Muscle layer of duodenum (tissue), 2 donors: ENCODE measurements at regions not wholly inside any gene's neighbourhood (a gene's known extent, or its start where the extent isn't known, plus 50 kb on each side); places are given as distances from the start of the nearest gene placed in this dataset.

ENCODE experiments used
- H3K27ac ChIP-seq: one replicate; pipeline ENCODE4 v1.7.0; 2013; ENCODE audit warnings: mild to moderate bottlenecking, low read length
- H3K27me3 ChIP-seq: one replicate; pipeline ENCODE4 v1.7.0; 2013; ENCODE audit warnings: low read depth, mild to moderate bottlenecking, control low read depth, low read length
- H3K36me3 ChIP-seq, 2 donors: one replicate each; pipeline ENCODE4 v1.7.0; 2013; ENCODE audit warnings: low read length in 2 of 2, control low read depth in 1 of 2, mild to moderate bottlenecking in 1 of 2; ENCODE audit not compliant: insufficient read depth in 2 of 2, control insufficient read depth in 1 of 2
- H3K4me1 ChIP-seq, 2 donors: one replicate each; pipeline ENCODE4 v1.7.0; 2013; ENCODE audit warnings: low read length in 2 of 2, mild to moderate bottlenecking in 2 of 2, control low read depth in 1 of 2, moderate library complexity in 1 of 2; ENCODE audit not compliant: insufficient read depth in 2 of 2, control insufficient read depth in 1 of 2
- H3K4me3 ChIP-seq, 2 donors: one replicate each; pipeline ENCODE4 v1.7.0; 2013; ENCODE audit warnings: low read length in 2 of 2, low read depth in 1 of 2, mild to moderate bottlenecking in 1 of 2
- H3K9me3 ChIP-seq, 2 donors: one replicate each; pipeline ENCODE4 v1.7.0; 2013; ENCODE audit warnings: low read length in 2 of 2, control low read depth in 1 of 2, mild to moderate bottlenecking in 1 of 2; ENCODE audit not compliant: control insufficient read depth in 1 of 2
- donor health status: healthy.

- Histone ChIP-seq H3K27ac (no peak overlapping the region), H3K36me3 (no peaks in the 10 kb centered on the region), H3K27me3 (peaks cover 6% of the 10 kb centered on the region), H3K9me3 (no peaks in the 10 kb centered on the region), H3K4me3 (no peak overlapping the region), H3K4me1 (peaks cover 0 to 27% of the 10 kb centered on the region in 2 donors)
These were observed 257.6 kb downstream of the OTUD1 start for GRCh38 chr10:23696476-23696875.

- peaks cover 4% of the 10 kb centered on the region for H3K27me3 ChIP-seq
- H3K9me3 ChIP-seq: no peaks in the 10 kb centered on the region
- no peak overlapping the region for H3K27ac ChIP-seq
- H3K4me1 ChIP-seq: no peaks in the 10 kb centered on the region
- no peak overlapping the region for H3K4me3 ChIP-seq
- H3K36me3 ChIP-seq: no peaks in the 10 kb centered on the region
These were observed 264.1 kb downstream of the OTUD1 start for GRCh38 chr10:23702977-23703414.

GRCh38 chr10:23715363-23715762, 276.5 kb downstream of the OTUD1 start:
- Histone ChIP-seq H3K36me3 (no peaks in the 10 kb centered on the region), H3K27me3 (no peaks in the 10 kb centered on the region), H3K27ac (no peak overlapping the region), H3K4me3 (no peak overlapping the region), H3K4me1 (no peaks in the 10 kb centered on the region), H3K9me3 (no peaks in the 10 kb centered on the region)

- Histone ChIP-seq H3K27me3 (no peaks in the 10 kb centered on the region), H3K27ac (no peak overlapping the region), H3K9me3 (no peaks in the 10 kb centered on the region), H3K4me1 (no peaks in the 10 kb centered on the region), H3K36me3 (no peaks in the 10 kb centered on the region), H3K4me3 (no peak overlapping the region)
These were observed 279.0 kb downstream of the OTUD1 start for GRCh38 chr10:23717913-23718312.

- H3K4me1 ChIP-seq: no peaks in the 10 kb centered on the region
- no peak overlapping the region for H3K27ac ChIP-seq
- no peak overlapping the region for H3K4me3 ChIP-seq
- H3K36me3 ChIP-seq: no peaks in the 10 kb centered on the region
- H3K27me3 ChIP-seq: no peaks in the 10 kb centered on the region
- H3K9me3 ChIP-seq: no peaks in the 10 kb centered on the region
These were observed 280.1 kb downstream of the OTUD1 start for GRCh38 chr10:23718946-23719345.

GRCh38 chr10:23723796-23724195, 284.9 kb downstream of the OTUD1 start:
- no peaks in the 10 kb centered on the region for H3K4me1 ChIP-seq
- no peaks in the 10 kb centered on the region for H3K27me3 ChIP-seq
- H3K27ac ChIP-seq: no peak overlapping the region
- H3K9me3 ChIP-seq: peaks cover 0 to 2% of the 10 kb centered on the region in 2 donors
- H3K4me3 ChIP-seq: no peak overlapping the region
- no peaks in the 10 kb centered on the region for H3K36me3 ChIP-seq

- Histone ChIP-seq H3K27me3 (no peaks in the 10 kb centered on the region), H3K27ac (no peak overlapping the region), H3K36me3 (no peaks in the 10 kb centered on the region), H3K4me1 (no peaks in the 10 kb centered on the region), H3K9me3 (peaks cover 0 to 7% of the 10 kb centered on the region in 2 donors), H3K4me3 (no peak overlapping the region)
These were observed 286.7 kb downstream of the OTUD1 start for GRCh38 chr10:23725548-23725947.

- Histone ChIP-seq H3K27ac (no peak overlapping the region), H3K9me3 (no peaks in the 10 kb centered on the region), H3K36me3 (no peaks in the 10 kb centered on the region), H3K27me3 (no peaks in the 10 kb centered on the region), H3K4me3 (no peak overlapping the region), H3K4me1 (no peaks in the 10 kb centered on the region)
These were observed 303.5 kb downstream of the OTUD1 start for GRCh38 chr10:23742368-23742767.

- no peaks in the 10 kb centered on the region for H3K9me3 ChIP-seq
- H3K4me3 ChIP-seq: no peak overlapping the region
- no peaks in the 10 kb centered on the region for H3K27me3 ChIP-seq
- no peaks in the 10 kb centered on the region for H3K36me3 ChIP-seq
- no peak overlapping the region for H3K27ac ChIP-seq
- no peaks in the 10 kb centered on the region for H3K4me1 ChIP-seq
These were observed 303.9 kb downstream of the OTUD1 start for GRCh38 chr10:23742807-23743206.

- no peak overlapping the region for H3K27ac ChIP-seq
- no peaks in the 10 kb centered on the region for H3K9me3 ChIP-seq
- no peak overlapping the region for H3K4me3 ChIP-seq
- no peaks in the 10 kb centered on the region for H3K27me3 ChIP-seq
- no peaks in the 10 kb centered on the region for H3K36me3 ChIP-seq
- H3K4me1 ChIP-seq: no peaks in the 10 kb centered on the region
These were observed 315.3 kb downstream of the OTUD1 start for GRCh38 chr10:23754179-23754578.

GRCh38 chr10:23754941-23755340, 316.1 kb downstream of the OTUD1 start:
- H3K36me3 ChIP-seq: no peaks in the 10 kb centered on the region
- H3K27me3 ChIP-seq: no peaks in the 10 kb centered on the region
- no peaks in the 10 kb centered on the region for H3K9me3 ChIP-seq
- H3K27ac ChIP-seq: no peak overlapping the region
- H3K4me3 ChIP-seq: no peak overlapping the region
- H3K4me1 ChIP-seq: no peaks in the 10 kb centered on the region

- Histone ChIP-seq H3K9me3 (no peaks in the 10 kb centered on the region), H3K27me3 (no peaks in the 10 kb centered on the region), H3K27ac (no peak overlapping the region), H3K4me3 (no peak overlapping the region), H3K36me3 (no peaks in the 10 kb centered on the region), H3K4me1 (no peaks in the 10 kb centered on the region)
These were observed 316.7 kb downstream of the OTUD1 start for GRCh38 chr10:23755556-23755955.
